Stomach (tissue), 8 donors: ENCODE measurements at regions not wholly inside any gene's neighbourhood (a gene's known extent, or its start where the extent isn't known, plus 50 kb on each side); places are given as distances from the start of the nearest gene placed in this dataset.

Experiments
- DNase-seq, 2 donors: peaks; one replicate each; pipeline versions ENCODE4 v3.0.0 to v3.0.0-alpha.2; 2013 to 2019
- H3K27ac ChIP-seq, 5 donors: fragments of 200-600 bp in 4 of 5; sonication (generic) in 4 of 5; one replicate each; pipeline ENCODE4 v1.5.1; 2013 to 2019; ENCODE audit warnings: mild to moderate bottlenecking in 1 of 5, moderate library complexity in 1 of 5
- H3K27me3 ChIP-seq, 3 donors: fragments of 200-600 bp; sonication (generic); one replicate each; pipeline ENCODE4 v1.5.1; 2017 to 2019; ENCODE audit warnings: mixed run types in 1 of 3
- H3K36me3 ChIP-seq, 4 donors: fragments of 200-600 bp; sonication (generic); 1 replicate in 3 of 4; 2 replicates in 1 of 4; pipeline ENCODE4 v1.5.1; 2016 to 2019
- H3K4me1 ChIP-seq, 4 donors: fragments of 200-600 bp; sonication (generic); one replicate each; pipeline ENCODE4 v1.5.1; 2016 to 2019
- H3K4me3 ChIP-seq, 4 donors: fragments of 200-600 bp; sonication (generic) in 3 of 4; one replicate each; pipeline ENCODE4 v1.5.1; 2016 to 2019; ENCODE audit warnings: mild to moderate bottlenecking in 1 of 4
- H3K9me3 ChIP-seq, 4 donors: fragments of 200-600 bp; sonication (generic); one replicate each; pipeline ENCODE4 v1.5.1; 2016 to 2019
- EP300 ChIP-seq: sonication (generic); formaldehyde crosslinking; IDR thresholded peaks from one replicate; pipeline ENCODE4 v1.6.1; 2017; ENCODE audit warnings: antibody characterized with exemption
- POLR2A ChIP-seq, 4 donors: fragments of 450-650 bp; IDR thresholded peaks; one replicate each; pipeline ENCODE4 v1.6.1; 2016; ENCODE audit warnings: antibody characterized with exemption in 4 of 4, control low read depth in 2 of 4, mild to moderate bottlenecking in 1 of 4, moderate library complexity in 1 of 4
- POLR2AphosphoS5 ChIP-seq, 3 donors: sonication (generic); formaldehyde crosslinking; IDR thresholded peaks; one replicate each; pipeline ENCODE4 v1.6.1; 2016; ENCODE audit warnings: antibody characterized with exemption in 3 of 3
- WGBS, 5 donors: extraction: QIAGEN DNeasy Blood & Tissue Kit in 3 of 5; methylation state at CpG; one replicate each; pipeline versions ENCODE4 v1.1.5 to v1.1.7; 2013 to 2018; 5-methylcytosine and 5-hydroxymethylcytosine counted together
- intact Hi-C: fragments of 100-400 bp; cut with DNase I; formaldehyde crosslinking; loops from one replicate; pipeline ENCODE4 v1.15.1; 2023; ENCODE audit warnings: low total_unique reads
- TF ChIP-seq, protein P1 (sequence below), 7 experiments: fragments of 450-650 bp in 4 of 7; fragments of 200-600 bp in 3 of 7; sonication (generic) in 3 of 7; IDR thresholded peaks; one replicate each; pipeline ENCODE4 v1.5.1; 2016 to 2019; ENCODE audit warnings: antibody characterized with exemption in 7 of 7, control low read depth in 2 of 7, mild to moderate bottlenecking in 1 of 7
- donor health status: healthy with polysubstance abuse.
- donor health status: Bipolar disorder and iron deficiency.
- donor health status: healthy.

DNA sequence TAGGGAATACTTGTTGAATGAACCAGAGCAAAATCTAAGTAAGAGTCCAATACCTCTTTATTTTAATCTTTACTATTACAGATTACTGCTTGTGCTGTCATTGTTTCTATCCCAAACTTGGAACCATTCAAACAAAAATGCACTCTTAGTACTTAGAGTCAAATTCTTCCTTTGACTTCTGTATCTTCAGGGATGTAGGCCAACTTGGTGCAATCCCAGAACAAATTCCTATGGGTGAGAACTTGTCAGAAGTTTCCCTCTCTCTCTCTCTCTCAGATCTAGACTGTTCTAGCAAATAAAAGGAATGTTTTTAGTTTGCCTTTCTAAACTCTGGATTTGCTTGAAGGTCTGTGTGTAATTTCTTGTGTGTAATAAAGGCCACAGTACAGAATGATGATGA is 329.0 kb upstream of the TMTC4 start:
- H3K36me3 ChIP-seq, result no peaks in the 10 kb centered on the region
- no peak overlapping the region for H3K4me3 ChIP-seq
- no peak overlapping the region for H3K27ac ChIP-seq
- peak in 1 of 2 donors; percentile 18 for DNase-seq
- H3K4me1 ChIP-seq, result no peaks in the 10 kb centered on the region
- TF ChIP-seq EP300, result no peak
- TF ChIP-seq POLR2A (IDR thresholded peaks at IDR 0.05), result no peak
- H3K27me3 ChIP-seq, result no peaks in the 10 kb centered on the region
- no peaks in the 10 kb centered on the region for H3K9me3 ChIP-seq
- intact Hi-C loops, result no loop called here

DNA sequence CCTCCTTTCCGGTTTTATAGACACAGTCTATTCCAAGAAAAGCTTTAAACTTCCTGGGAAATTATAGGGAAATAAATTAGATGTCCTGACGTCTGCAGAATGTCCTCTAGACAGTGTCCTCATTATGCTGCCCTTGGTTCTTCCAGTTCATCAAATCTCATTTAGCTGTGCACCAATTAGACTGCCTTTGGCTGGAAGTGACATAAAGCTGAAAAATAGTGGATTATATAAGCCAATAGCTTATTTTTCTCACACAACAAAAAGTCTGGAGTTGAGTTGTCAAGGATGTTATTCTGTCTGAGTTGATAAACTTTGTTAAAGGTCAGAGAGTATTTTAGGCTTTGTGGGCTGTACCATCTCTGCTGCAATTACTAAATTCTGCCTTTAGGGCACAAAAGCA is 314.8 kb upstream of the TMTC4 start:
- H3K4me3 ChIP-seq, result no peak overlapping the region
- intact Hi-C loops, result no loop called here
- no peak for DNase-seq
- peaks cover 0 to 5% (median 0%) of the 10 kb centered on the region in 4 donors for H3K9me3 ChIP-seq
- no peak overlapping the region for H3K27ac ChIP-seq
- no peak for TF ChIP-seq POLR2A (IDR thresholded peaks at IDR 0.05)
- no peak for TF ChIP-seq EP300
- TF ChIP-seq POLR2AphosphoS5 (IDR thresholded peaks at IDR 0.05), result no peak
- TF ChIP-seq, protein P1, sequence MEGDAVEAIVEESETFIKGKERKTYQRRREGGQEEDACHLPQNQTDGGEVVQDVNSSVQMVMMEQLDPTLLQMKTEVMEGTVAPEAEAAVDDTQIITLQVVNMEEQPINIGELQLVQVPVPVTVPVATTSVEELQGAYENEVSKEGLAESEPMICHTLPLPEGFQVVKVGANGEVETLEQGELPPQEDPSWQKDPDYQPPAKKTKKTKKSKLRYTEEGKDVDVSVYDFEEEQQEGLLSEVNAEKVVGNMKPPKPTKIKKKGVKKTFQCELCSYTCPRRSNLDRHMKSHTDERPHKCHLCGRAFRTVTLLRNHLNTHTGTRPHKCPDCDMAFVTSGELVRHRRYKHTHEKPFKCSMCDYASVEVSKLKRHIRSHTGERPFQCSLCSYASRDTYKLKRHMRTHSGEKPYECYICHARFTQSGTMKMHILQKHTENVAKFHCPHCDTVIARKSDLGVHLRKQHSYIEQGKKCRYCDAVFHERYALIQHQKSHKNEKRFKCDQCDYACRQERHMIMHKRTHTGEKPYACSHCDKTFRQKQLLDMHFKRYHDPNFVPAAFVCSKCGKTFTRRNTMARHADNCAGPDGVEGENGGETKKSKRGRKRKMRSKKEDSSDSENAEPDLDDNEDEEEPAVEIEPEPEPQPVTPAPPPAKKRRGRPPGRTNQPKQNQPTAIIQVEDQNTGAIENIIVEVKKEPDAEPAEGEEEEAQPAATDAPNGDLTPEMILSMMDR (IDR thresholded peaks at IDR 0.05), result no peak
- WGBS, 5 donors, result 33 to 57% (median 51%) methylated on average over 2 of the region's 2 CpGs
- no peaks in the 10 kb centered on the region for H3K27me3 ChIP-seq
- H3K36me3 ChIP-seq, result no peaks in the 10 kb centered on the region
- H3K4me1 ChIP-seq, result no peaks in the 10 kb centered on the region

DNA sequence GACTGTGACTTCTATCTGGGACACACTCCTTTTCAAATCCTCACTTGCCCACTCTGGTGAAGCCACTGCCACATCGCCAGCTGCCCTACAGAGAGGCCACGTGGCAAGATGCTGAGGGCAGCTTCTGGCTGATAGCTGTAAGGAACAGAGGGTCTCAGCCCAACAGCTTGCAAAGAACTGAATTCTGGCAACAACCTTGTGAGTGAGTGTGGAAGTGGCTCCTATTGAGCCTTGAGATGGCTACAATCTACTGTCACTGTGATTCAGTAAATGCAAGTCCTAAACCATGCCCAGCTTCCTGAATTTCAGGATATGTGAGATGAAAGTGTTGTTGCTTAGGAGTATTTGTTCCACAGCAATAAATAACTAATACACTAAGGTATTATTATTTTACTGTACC is 314.3 kb upstream of the TMTC4 start:
- DNase-seq, result no peak
- intact Hi-C loops, result no loop called here
- Histone ChIP-seq H3K27ac (no peak overlapping the region), H3K9me3 (peaks cover 0 to 5% (median 0%) of the 10 kb centered on the region in 4 donors), H3K4me3 (no peak overlapping the region), H3K27me3 (no peaks in the 10 kb centered on the region), H3K36me3 (no peaks in the 10 kb centered on the region), H3K4me1 (no peaks in the 10 kb centered on the region)
- TF ChIP-seq POLR2AphosphoS5 (IDR thresholded peaks at IDR 0.05), result no peak
- WGBS, 5 donors, result 57 to 83% (median 70%) methylated on average over 2 of the region's 2 CpGs

DNA sequence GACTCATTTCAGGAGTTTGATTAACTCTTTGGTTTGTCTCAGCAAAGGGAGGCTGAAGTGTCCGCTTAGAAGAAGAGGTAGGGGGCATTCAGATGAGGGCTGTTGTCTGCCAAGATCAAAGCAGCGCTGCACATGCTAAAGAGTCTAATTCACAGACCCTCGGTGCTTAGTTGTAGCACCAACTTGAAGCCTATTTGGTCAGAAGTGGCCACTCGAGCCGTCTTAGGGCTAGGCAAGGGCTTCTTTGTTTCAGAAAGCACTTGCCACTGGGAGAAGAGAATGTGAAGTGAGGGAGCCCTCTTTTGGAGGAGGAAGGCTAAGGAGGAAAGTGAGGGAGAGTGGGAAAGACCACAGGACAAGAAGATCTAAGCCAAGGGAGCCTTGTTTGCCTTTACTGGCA is 313.4 kb upstream of the TMTC4 start:
- WGBS, 5 donors, result 31 to 36% (median 34%) methylated on average over 5 of the region's 5 CpGs
- intact Hi-C loops, result no loop called here
- no peaks in the 10 kb centered on the region for H3K27me3 ChIP-seq
- DNase-seq, result no peak
- H3K36me3 ChIP-seq, result no peaks in the 10 kb centered on the region
- H3K4me1 ChIP-seq, result no peaks in the 10 kb centered on the region
- H3K4me3 ChIP-seq, result no peak overlapping the region
- TF ChIP-seq POLR2AphosphoS5 (IDR thresholded peaks at IDR 0.05), result no peak
- TF ChIP-seq, protein P1 (IDR thresholded peaks at IDR 0.05), result no peak
- no peak for TF ChIP-seq POLR2A (IDR thresholded peaks at IDR 0.05)
- TF ChIP-seq EP300, result no peak
- H3K9me3 ChIP-seq, result peaks cover 0 to 5% (median 0%) of the 10 kb centered on the region in 4 donors
- no peak overlapping the region for H3K27ac ChIP-seq

DNA sequence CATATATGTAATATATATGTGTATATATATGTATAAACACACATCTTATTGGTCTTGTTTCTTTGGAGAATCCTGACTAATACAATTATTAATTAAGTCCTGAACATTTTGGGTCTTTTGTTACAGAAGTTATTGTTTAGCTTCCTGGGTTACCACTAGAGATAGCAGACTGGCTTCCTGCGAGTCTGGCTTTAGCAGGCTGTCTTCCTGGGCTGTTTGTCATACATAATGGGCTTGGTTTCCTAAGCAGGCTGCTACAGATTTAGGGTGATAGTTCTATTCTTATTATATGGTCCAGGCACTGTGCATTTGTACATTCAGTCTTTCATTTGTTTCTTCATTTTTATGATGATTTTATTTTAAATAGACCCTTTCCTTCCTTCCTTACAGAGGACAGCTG is 312.0 kb upstream of the TMTC4 start:
- DNase-seq, result no peak
- WGBS, 5 donors, result 19 to 56% (median 30%) methylated on average over 1 of the region's 1 CpG
- H3K4me3 ChIP-seq, result no peak overlapping the region
- intact Hi-C loops, result no loop called here
- no peaks in the 10 kb centered on the region for H3K27me3 ChIP-seq
- H3K36me3 ChIP-seq, result no peaks in the 10 kb centered on the region
- no peak overlapping the region for H3K27ac ChIP-seq
- TF ChIP-seq POLR2A (IDR thresholded peaks at IDR 0.05), result no peak
- TF ChIP-seq, protein P1 (IDR thresholded peaks at IDR 0.05), result no peak
- TF ChIP-seq POLR2AphosphoS5 (IDR thresholded peaks at IDR 0.05), result no peak
- no peak for TF ChIP-seq EP300
- H3K9me3 ChIP-seq, result peaks cover 0 to 5% (median 0%) of the 10 kb centered on the region in 4 donors
- no peaks in the 10 kb centered on the region for H3K4me1 ChIP-seq
